ENCODE measurements at regions not wholly inside any gene's neighbourhood (a gene's known extent, or its start where the extent isn't known, plus 50 kb on each side); places are given as distances from the start of the nearest gene placed in this dataset.

- DNase-seq (ENCODE audit: low read depth in 1 of 2, low spot score in 1 of 2), result no peak
Observed at GRCh38 chr7:8932751-8933150, 499.3 kb downstream of the NXPH1 start.

GRCh38 chr7:8937204-8937603, 503.8 kb downstream of the NXPH1 start:
- DNase-seq (ENCODE audit: low read depth in 1 of 2, low spot score in 1 of 2), result no peak

GRCh38 chr7:8938044-8938805, 504.8 kb downstream of the NXPH1 start:
- DNase-seq (ENCODE audit: low read depth in 1 of 2, low spot score in 1 of 2), result no peak

GRCh38 chr7:8939446-8939845, 506.0 kb downstream of the NXPH1 start:
- no peak for DNase-seq (ENCODE audit: low read depth in 1 of 2, low spot score in 1 of 2)

GRCh38 chr7:8963722-8964121, 530.3 kb downstream of the NXPH1 start:
- DNase-seq (ENCODE audit: low read depth in 1 of 2, low spot score in 1 of 2), result no peak

GRCh38 chr7:8965177-8965576, 531.8 kb downstream of the NXPH1 start:
- DNase-seq (ENCODE audit: low read depth in 1 of 2, low spot score in 1 of 2), result no peak

GRCh38 chr7:8973601-8974000, 540.2 kb downstream of the NXPH1 start:
- DNase-seq (ENCODE audit: low read depth in 1 of 2, low spot score in 1 of 2), result no peak

- no peak for DNase-seq (ENCODE audit: low read depth in 1 of 2, low spot score in 1 of 2)
Observed at GRCh38 chr7:8975681-8976080, 542.3 kb downstream of the NXPH1 start.

- no peak for DNase-seq (ENCODE audit: low read depth in 1 of 2, low spot score in 1 of 2)
Observed at GRCh38 chr7:8982338-8982992, 549.1 kb downstream of the NXPH1 start.

- no peak for DNase-seq (ENCODE audit: low read depth in 1 of 2, low spot score in 1 of 2)
Observed at GRCh38 chr7:8985255-8985654, 551.8 kb downstream of the NXPH1 start.

GRCh38 chr7:8988267-8988666, 554.9 kb downstream of the NXPH1 start:
- no peak for DNase-seq (ENCODE audit: low read depth in 1 of 2, low spot score in 1 of 2)

GRCh38 chr7:8991159-8991558, 557.8 kb downstream of the NXPH1 start:
- no peak for DNase-seq (ENCODE audit: low read depth in 1 of 2, low spot score in 1 of 2)

GRCh38 chr7:8998762-8999161, 565.4 kb downstream of the NXPH1 start:
- no peak for DNase-seq (ENCODE audit: low read depth in 1 of 2, low spot score in 1 of 2)

- no peak for DNase-seq (ENCODE audit: low read depth in 1 of 2, low spot score in 1 of 2)
Observed at GRCh38 chr7:9013940-9014339, 580.5 kb downstream of the NXPH1 start.

- DNase-seq (ENCODE audit: low read depth in 1 of 2, low spot score in 1 of 2), result no peak
Observed at GRCh38 chr7:9017286-9017685, 583.9 kb downstream of the NXPH1 start.

- no peak for DNase-seq (ENCODE audit: low read depth in 1 of 2, low spot score in 1 of 2)
Observed at GRCh38 chr7:9022456-9022855, 589.0 kb downstream of the NXPH1 start.

- no peak for DNase-seq (ENCODE audit: low read depth in 1 of 2, low spot score in 1 of 2)
Observed at GRCh38 chr7:9023675-9024294, 590.4 kb downstream of the NXPH1 start.

- no peak for DNase-seq (ENCODE audit: low read depth in 1 of 2, low spot score in 1 of 2)
Observed at GRCh38 chr7:9026121-9026520, 592.7 kb downstream of the NXPH1 start.

- no peak for DNase-seq (ENCODE audit: low read depth in 1 of 2, low spot score in 1 of 2)
Observed at GRCh38 chr7:9028012-9028411, 594.6 kb downstream of the NXPH1 start.

- DNase-seq (ENCODE audit: low read depth in 1 of 2, low spot score in 1 of 2), result no peak
Observed at GRCh38 chr7:9029681-9030530, 596.5 kb downstream of the NXPH1 start.

- no peak for DNase-seq (ENCODE audit: low read depth in 1 of 2, low spot score in 1 of 2)
Observed at GRCh38 chr7:9030976-9031375, 597.6 kb downstream of the NXPH1 start.

All from activated CD4-positive, alpha-beta T cell treated with anti-CD3 and anti-CD28 coated beads, Interleukin-2, amount 50 U/mL, for 24 hours (primary cell).